NOMO-1 treated with DMSO at 0.1 percent for 48 hours (cell line): ENCODE measurements at regions not wholly inside any gene's neighbourhood (a gene's known extent, or its start where the extent isn't known, plus 50 kb on each side); places are given as distances from the start of the nearest gene placed in this dataset.

Experiments
- DNase-seq: peaks from one replicate; lab custom pipeline; 2025; ENCODE audit not compliant: unreplicated experiment; lab: John Stamatoyannopoulos, UW

GRCh38 chr20:6265204-6265904 is 142.5 kb upstream of the FERMT1 start:
- DNase-seq: peak; percentile 65

- no peak for DNase-seq
Observed at GRCh38 chr20:6253396-6253795, 130.6 kb upstream of the FERMT1 start.

GRCh38 chr20:6245436-6245835 is 122.6 kb upstream of the FERMT1 start:
- DNase-seq: no peak

- no peak for DNase-seq
Observed at GRCh38 chr20:6241591-6241990, 118.8 kb upstream of the FERMT1 start.

GRCh38 chr20:6240059-6240458 is 117.2 kb upstream of the FERMT1 start:
- DNase-seq: no peak

- no peak for DNase-seq
Observed at GRCh38 chr20:6238421-6238820, 115.6 kb upstream of the FERMT1 start.

- DNase-seq: no peak
Observed at GRCh38 chr20:6235510-6235909, 112.7 kb upstream of the FERMT1 start.

- no peak for DNase-seq
Observed at GRCh38 chr20:6232436-6232835, 109.6 kb upstream of the FERMT1 start.

- DNase-seq: no peak
Observed at GRCh38 chr20:6231556-6231955, 108.7 kb upstream of the FERMT1 start.

- no peak for DNase-seq
Observed at GRCh38 chr20:6228302-6228843, 105.5 kb upstream of the FERMT1 start.

- no peak for DNase-seq
Observed at GRCh38 chr20:6213311-6213710, 90.5 kb upstream of the FERMT1 start.

GRCh38 chr20:6212903-6213302 is 90.1 kb upstream of the FERMT1 start:
- DNase-seq: no peak

- no peak for DNase-seq
Observed at GRCh38 chr20:6209093-6209492, 86.3 kb upstream of the FERMT1 start.

GRCh38 chr20:6200092-6200491 is 77.3 kb upstream of the FERMT1 start:
- no peak for DNase-seq

- no peak for DNase-seq
Observed at GRCh38 chr20:6185268-6185667, 62.4 kb upstream of the FERMT1 start.

GRCh38 chr20:6184086-6184485 is 61.3 kb upstream of the FERMT1 start:
- DNase-seq: no peak

- peak; percentile 51 for DNase-seq
Observed at GRCh38 chr20:6180531-6180930, 57.7 kb upstream of the FERMT1 start.

GRCh38 chr20:6178537-6178936 is 55.7 kb upstream of the FERMT1 start:
- peak; percentile 39 for DNase-seq

GRCh38 chr20:6173481-6173880 is 50.7 kb upstream of the FERMT1 start:
- no peak for DNase-seq
